HG03108 (cell line): ENCODE measurements at regions not wholly inside any gene's neighbourhood (a gene's known extent, or its start where the extent isn't known, plus 50 kb on each side); places are given as distances from the start of the nearest gene placed in this dataset.

Experiments used
- ATAC-seq: cut with Tn5 transposase; IDR thresholded peaks from one replicate; pipeline ENCODE4 v1.9.1; 2021; ENCODE audit warnings: moderate library complexity; ENCODE audit not compliant: unreplicated experiment

DNA sequence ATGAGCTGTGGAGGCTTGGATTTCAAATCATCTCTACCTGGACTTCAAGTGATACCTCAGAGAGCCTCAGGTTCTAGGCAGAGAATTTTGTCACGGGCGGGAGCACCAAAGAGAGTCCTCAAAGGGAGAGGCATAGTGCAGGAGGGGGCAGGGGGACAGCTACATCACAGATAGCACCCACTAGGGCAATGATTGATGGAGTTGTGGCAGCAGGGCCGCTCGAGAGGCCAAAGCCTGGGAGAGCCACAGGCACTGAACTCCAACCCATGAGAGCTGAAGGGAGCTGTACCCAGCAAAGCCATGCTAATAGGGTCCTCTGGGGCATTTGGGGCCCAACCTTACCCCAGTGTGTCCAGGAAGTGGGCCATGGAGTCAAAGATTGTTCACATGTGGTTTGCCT is 232.0 kb upstream of the PCDH15 start:
- no peak for ATAC-seq

DNA sequence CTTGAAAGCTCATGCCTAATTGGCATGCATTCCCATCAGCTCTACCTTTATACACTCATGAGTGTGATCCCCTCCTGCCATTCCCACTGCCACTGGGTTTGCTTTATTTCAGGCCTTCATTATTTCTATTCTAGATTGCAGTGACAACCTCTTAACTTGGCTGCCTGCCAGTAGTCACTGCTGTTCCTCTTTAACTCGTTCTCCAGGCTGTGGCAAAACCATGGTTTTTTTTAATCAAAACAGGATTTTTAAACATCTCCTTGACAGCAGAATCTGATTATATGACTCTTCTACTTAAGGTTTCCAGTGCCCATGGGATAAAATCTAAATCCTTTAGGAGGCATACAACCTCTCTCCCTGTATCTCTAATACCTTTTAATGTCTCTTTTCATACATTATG is 223.7 kb upstream of the PCDH15 start:
- ATAC-seq, result no peak

DNA sequence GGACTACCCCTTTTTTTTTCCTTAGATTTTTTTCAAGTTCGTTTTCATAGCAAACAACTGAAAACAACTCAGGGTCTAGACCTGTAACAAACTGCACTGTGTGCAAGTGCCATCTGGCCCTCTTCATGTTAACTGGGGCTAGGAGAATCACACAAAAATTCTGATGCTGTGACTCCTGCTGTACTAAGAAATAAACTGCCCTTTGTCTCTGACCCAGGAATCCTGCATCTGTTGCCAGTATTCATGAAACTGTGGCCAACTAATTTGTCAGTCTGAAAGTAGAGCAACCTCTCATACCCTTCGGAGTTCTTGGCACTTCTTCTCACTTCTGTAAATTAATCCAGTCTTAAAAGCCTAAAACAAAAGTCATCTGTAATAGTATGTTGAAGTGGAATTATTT is 218.4 kb upstream of the PCDH15 start:
- ATAC-seq, result no peak

DNA sequence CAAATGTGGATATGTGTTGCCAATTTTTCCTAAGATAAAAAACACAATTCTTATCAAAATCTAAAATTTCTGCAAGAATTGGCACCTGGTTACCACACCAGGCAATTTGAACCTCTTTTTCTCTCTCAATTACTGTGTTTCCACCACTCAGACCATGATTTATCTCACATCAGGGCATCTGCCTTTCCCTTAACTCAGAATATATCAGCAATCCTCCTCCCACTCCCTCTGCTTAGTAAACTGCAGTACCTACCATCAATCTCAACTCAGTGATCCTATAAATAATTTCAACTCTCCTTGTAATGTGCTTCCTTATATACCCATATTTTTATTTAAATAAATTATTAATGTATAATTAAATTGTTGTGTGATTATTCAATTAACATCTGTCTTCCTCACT is 212.3 kb upstream of the PCDH15 start:
- ATAC-seq, result no peak

DNA sequence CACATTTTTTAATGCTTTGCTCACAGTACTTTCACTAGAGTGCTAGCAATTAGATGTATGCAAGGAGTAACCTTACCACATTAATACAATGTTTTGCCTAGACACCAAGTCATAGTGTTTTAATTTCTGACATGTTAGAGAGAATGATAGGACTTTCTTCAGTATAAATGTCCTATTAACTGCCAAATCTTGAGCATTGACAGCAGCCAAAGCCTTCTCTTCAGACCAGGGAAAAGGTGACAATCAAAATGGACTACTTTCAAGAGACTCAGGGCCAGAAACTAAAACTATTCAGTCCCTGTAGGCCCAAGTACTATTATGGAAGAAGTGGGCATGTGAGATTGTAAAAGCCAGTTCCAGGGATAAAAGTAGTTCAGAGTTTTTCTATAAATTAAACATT is 201.4 kb upstream of the PCDH15 start:
- ATAC-seq, result no peak

DNA sequence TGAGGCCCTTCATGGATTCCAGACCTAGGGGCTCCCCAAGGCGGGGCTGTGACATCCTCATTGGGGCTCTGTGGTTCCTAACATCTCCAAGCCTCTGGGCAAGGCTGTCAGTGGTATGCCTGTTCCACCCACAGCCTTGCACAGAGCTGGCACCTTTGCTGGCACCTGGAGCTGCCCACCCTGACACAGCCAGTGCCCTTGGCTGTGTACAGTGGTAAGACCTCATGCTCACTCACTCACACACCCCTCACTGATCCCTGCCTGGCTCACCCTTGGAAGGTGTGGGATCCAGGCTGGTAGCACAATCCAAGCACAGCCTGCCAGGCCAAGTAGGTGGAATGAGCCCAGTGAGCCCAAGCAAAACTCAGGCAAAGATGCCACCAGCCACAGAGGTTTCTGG is 200.4 kb upstream of the PCDH15 start:
- no peak for ATAC-seq

DNA sequence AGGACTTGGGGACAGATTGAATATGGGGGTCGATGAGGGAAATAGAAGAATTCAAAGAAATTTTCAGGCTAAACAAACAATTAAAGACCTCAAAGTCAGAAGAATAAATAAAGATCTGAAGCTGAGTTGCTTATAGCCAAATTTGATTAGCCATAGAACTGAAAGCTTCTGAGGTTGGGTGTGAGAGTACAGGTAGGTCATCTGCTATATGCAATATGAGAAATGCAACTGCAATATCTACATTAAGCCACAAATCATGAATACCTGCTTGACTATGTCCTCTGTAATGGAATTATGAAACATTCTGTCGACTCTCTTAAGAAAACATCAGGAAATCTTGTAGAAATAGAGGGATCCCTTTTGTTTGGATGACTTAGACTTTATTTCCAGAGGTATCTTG is 192.1 kb upstream of the PCDH15 start:
- no peak for ATAC-seq

DNA sequence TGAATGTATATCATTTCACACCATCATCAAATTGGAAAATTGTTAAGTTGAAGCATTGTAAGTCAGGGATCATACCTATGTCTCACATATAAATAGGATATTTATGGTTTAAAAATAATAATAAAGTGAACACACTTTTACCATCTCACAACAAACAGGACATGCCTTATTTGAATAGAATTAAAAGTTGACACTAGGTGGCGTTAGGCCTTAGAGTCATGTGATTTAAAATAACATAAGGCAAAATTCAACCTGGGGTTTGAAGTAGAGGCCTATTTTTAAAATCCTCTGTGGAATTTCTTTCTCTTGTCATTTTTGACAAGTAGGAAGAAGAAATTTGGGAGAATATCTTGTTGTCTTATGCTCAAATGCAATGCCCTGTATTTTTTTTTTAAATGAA is 184.7 kb upstream of the PCDH15 start:
- no peak for ATAC-seq

DNA sequence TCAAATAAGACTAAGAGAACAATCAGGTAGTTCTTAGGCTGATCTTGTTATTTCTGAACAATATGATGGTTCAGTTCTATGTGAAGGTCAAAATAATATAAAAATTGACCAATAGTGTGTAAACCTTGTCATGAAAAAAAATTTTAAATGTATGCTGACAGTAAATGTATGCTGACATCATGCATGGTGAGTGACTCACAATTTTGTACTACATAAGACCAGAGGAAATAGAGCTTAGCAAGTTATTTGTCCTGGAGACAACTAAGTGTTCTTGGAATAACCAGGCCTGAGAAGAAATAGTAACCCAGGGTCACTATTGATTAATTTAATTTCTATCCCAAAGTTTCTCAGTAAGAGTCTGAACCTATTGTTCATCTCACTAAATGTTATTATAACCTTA is 182.2 kb upstream of the PCDH15 start:
- no peak for ATAC-seq

DNA sequence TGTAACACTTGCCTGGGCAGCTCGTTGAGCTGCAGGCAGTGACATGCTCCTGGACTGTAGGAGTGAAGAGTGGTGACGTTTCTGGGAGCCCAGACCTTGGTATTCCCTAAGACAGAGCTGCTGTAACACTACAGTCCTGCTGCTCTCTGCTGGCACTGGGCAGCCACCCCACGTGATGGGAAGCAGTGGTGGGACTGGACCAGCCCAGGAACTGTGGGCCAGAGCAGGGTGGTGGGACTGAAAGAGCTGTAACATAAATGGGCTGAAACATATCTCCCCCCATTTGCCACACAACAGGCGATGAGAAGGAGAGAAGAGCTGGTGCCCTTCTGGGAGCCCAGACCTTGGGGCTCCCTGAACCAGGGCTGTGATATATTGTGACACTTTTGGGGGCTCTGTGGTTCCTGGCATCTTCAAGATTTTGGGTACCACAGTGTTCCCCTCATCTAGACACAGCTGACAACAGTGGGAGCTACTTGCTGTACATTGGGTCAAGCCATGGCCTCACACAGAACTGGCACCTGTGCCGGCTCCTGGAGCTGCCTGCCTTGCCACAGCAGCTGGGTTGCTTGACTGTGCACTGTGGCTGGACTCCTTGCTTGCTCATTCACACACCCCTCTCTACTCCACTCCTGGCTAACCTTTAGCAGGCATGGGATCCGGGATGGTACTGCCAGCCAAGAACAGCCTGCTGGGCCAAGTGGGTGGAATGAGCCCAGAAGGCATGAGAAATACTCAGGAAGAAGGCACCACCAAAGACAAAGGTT is 161.3 kb upstream of the PCDH15 start:
- no peak for ATAC-seq

DNA sequence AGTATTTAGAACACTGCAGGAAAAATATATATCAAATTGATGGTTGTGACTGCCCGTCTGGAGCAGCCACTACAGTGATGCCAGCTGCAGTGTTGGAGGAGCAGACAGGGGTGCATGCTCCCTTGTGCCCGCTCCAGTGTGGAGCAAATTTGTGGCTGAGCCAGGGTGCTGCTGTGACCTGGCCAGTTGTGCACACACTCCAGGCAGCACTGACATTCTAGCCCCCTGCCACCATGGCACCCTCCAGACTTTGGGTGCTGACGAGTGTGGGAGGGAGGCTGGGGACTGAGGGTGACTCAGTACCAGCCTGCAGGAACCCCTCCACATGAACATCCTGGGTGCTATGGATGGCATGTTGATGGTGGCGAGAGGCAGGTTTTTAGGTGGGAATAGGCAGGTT is 160.0 kb upstream of the PCDH15 start:
- ATAC-seq, result no peak

DNA sequence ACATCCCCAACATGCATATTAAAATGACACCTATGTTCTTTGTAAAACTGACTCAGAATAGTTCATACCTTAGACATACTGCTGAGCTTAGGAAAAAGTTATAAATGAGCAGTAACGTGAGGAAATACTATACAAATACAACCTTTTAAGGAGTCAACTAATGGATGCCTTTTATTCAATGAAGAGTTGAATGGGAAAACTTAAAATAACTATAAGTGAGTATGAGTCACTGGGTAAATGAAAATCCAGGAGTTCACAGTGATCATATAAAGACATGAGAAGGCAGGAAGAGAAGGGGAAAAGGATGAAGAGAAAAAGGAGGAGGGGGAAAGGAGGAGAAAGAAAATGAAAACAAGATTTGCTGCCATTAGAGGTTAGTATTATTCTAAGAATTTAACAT is 157.8 kb upstream of the PCDH15 start:
- no peak for ATAC-seq

DNA sequence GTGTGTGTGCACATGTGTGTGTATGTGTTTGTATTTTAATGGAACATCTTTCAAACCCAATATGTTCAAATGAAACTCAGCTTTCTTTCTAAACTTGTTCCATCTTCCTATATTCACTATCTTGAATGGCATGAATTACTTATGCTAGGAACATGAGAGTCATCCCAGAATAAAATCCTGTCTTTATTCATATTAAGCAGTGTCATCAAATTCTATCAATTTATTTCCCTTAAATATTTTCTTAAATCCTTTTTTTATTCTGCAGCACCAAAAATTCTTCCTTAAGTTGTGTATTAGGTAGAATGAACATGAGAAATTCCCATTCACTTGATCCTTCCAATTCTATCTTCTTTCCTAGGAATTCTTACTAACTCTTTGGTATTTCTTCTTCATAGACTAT is 146.6 kb upstream of the PCDH15 start:
- no peak for ATAC-seq

DNA sequence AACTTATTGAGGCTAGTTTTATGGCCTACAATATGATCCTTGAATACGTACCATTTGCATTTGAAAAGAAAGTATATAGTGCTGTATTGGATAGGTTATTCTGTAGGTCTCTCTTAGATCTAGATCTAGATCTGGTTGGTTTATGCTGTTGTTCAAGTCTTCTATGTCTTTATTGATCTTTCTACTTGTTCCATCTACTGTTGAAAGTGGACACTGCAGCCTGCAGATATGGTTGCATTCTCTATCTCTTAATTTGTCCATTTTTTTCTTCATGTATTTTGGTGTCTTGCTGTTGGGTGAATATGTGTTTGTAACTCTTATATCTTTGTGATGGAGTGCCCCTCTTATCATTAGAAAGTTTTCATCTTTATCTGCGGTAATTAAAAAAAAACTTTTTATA is 139.4 kb upstream of the PCDH15 start:
- ATAC-seq, result no peak

DNA sequence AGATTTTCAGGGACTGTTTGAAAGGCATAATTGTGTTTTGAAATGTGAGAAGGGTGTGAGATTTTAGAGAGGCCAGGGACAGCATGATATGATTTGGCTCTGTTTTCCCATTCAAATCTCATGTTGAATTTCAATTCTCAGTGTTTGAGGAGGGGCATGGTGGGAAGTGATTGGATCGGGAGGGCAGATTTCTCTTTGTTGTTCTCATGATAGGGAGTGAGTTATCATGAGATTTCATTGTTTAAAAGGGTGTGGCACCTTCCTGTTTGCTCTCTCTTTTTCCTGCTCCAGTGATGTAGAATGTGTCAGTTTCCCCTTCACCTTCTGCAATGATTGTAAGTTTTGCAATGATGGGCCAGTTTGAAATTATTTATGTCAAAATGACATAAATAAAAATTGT is 113.0 kb upstream of the PCDH15 start:
- ATAC-seq, result no peak

DNA sequence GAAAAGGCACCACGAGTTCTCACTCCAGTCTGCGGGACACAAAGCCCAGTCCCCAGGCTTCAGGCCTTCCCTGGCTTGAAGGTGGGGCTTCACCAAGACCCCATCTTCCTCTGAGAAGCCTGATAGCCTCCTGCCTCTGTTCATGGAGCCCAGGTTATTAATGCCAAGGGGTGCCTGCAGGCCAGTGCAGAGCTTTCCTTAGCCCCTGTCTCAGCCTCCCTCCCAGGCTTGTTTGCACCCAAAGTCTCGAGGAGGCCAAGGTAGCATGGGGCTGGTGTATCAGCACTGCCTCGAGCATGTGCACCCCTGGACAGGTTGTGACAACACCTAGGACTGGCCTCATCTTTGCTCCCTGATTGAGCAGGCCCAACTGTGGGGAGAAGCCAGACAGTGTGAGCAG is 108.1 kb upstream of the PCDH15 start:
- ATAC-seq, result no peak

DNA sequence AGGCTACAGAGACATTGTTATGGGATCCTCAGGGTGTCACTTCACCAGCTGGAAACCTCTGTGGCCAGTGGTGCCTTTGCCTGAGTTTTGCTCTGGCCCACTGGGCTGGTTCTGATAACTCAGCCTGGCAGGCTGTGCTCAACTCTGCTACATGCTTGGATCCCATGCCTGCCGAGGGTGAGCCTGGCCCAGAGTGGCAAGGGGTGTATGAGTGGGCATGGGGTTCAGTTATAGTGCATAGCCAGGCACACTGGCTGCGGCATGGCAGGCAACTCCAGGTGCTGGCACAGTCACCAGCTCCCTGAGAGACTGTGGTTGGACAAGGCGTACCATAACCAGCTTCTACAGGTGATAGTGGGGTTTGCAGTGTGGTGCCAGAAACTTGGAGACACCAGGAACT is 107.0 kb upstream of the PCDH15 start:
- ATAC-seq, result no peak

DNA sequence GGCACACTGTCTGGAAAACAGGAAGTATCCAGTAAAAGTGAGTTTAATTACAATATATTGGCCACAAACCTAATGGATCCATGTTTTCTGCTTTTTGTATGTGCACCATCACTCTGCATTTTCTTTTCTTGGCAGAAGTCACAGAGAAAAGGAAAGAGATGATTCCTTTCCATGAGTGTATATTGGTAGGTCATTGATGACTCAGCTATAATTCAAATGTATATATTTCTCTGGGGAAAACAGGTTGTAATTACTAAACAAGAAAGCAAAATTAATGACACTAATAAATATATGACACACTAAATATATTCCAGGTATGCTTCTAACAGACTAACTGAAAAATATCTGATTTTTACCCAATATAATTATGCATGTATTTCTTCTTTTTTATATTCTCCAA is 105.9 kb upstream of the PCDH15 start:
- no peak for ATAC-seq

DNA sequence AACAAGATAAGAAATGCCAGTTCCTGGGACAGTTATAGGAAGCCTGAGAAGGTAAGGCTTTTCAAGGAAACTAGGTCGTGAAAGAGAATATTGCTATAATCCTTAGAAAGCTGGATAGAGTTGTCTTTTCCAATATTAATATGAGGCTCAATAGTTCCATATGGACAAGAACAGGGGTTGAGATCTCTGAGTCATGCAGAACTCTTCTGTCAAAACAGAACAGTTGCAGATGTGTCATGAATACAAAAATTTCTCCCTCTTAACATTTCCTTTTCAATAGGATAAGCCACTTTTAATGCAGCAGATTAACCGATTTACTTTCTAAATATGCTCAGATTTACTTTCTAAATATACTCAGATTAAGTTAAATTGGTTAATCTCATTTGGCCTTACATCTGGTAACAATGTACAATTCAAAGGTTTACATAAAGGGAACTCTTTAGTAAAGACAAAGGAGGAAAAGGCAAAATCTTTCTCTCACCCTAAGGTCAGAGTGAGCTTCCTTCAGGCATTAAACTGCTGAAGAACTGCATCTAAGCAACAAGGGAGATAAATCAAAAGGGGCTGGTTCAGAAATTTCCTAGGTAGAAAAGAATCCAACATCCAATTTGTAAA is 104.7 kb upstream of the PCDH15 start:
- ATAC-seq, result no peak

DNA sequence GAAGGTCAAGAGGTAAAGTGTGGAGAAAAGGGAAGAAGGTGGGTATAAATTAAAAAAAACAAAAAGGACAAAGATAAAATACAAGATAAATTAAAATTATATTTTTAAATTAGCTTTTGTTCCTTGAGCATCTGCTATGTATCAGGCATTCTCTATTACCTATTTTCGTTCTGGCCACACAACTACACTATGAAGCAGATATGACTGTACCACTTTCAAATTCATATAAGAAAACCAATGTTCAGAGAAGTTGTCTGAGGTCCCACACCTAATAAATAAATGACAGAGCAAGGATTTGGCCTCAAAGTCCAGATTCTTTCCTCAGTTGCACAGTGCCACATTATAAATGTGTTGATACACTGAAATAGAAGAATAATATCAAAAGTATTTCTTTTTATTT is 103.8 kb upstream of the PCDH15 start:
- no peak for ATAC-seq

DNA sequence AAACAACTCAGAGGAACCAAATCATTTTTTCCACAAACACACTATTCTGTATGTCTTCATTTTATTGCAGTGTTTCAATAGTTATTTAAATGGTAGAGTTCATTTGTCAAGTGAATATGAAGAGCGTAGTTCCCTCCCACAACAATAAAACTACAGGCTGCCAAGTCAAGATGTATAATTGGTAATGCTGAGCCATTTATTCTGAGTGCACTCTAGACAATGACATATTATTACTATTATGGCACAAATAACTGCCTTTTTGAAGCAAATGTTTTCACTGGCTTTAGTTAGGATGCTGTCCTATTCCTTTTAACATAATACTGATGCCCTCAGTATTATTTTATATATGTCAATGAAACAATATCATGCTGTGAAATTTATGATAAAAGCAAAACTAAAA is 102.7 kb upstream of the PCDH15 start:
- ATAC-seq, result no peak

DNA sequence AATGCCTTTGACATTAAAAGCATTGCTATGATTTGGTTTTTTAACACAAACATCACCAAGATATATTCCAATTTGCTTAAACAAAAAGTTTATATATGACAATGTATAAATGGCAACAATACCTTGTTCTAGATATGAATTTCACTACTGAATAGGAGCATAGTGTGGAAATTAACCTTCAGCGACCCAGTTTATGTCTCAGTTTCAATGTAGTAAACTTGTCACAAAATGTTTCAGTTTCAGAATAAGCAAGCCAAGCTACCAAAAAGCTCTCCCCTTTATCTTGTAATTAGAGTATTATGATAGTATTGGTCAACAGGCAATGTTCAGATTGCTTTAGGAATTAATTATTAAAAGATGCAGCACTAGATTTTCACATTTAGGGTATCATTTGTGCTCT is 99.6 kb upstream of the PCDH15 start:
- ATAC-seq, result no peak

DNA sequence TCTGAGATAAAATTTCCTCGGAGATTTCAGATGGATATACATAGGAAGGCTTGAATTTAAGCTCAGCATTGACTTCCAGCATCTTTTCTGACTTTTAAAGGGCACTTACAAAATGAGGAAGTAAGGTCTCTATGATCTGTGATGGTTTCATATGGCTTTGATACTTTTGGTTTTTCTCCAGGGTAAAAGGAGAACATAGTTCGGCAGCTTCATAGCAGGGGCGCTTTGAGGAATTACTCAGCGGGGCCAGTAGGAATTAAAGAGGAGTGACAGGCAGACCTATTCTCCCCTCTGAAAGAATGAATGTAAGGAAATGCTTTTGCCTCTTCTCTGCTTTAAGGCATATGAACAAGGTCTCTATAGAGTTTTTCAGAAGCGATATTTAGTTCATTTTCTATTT is 80.0 kb upstream of the PCDH15 start:
- ATAC-seq, result no peak
